ENCODE measurements at regions not wholly inside any gene's neighbourhood (a gene's known extent, or its start where the extent isn't known, plus 50 kb on each side); places are given as distances from the start of the nearest gene placed in this dataset.

DNA sequence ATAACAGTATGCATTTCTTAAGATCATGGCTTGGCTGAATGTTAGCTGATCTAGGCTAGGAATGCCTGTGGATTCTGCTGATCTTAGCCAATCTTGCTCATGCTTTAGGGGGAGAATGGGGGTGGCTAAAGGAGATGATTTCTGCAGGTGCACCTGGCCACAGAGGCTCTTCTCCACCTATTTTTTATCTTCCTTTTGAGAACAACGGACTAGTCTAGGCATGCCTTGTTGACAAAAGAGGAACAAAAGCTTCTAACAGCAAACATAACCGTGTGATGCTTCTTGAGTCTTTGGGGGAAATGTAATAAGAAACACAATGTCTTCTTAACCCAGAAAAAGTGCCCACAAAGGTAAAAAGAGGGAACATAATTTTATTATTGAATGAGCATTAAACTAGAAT, 743.5 kb downstream of the ARAP2 start:
- no peak for DNase-seq (ENCODE audit: low read depth)
- TF ChIP-seq, protein P1, sequence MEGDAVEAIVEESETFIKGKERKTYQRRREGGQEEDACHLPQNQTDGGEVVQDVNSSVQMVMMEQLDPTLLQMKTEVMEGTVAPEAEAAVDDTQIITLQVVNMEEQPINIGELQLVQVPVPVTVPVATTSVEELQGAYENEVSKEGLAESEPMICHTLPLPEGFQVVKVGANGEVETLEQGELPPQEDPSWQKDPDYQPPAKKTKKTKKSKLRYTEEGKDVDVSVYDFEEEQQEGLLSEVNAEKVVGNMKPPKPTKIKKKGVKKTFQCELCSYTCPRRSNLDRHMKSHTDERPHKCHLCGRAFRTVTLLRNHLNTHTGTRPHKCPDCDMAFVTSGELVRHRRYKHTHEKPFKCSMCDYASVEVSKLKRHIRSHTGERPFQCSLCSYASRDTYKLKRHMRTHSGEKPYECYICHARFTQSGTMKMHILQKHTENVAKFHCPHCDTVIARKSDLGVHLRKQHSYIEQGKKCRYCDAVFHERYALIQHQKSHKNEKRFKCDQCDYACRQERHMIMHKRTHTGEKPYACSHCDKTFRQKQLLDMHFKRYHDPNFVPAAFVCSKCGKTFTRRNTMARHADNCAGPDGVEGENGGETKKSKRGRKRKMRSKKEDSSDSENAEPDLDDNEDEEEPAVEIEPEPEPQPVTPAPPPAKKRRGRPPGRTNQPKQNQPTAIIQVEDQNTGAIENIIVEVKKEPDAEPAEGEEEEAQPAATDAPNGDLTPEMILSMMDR (conservative IDR thresholded peaks at IDR 0.05; ENCODE audit: low read depth, low read length), result no peak
- no peak overlapping the region for H3K4me3 ChIP-seq (ENCODE audit: low read depth, low read length)

DNA sequence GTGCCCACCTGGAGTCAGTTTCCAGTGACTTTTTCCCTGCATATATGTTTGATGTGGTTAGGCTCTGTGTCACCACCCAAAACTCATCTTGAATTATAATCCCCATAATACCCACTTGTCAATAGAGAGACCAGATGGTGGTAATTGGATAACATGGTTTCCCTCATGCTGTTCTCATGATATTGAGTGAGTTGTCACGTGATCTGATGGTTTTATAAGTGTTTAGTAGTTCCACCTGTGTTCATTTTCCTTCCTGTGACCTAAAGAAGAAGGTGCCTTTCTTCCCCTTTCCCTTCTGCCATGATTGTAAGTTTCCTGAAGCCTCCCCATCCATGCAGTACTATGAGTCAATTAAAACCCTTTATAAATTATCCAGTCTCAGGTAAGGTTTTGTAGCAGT, 740.9 kb downstream of the ARAP2 start:
- H3K4me3 ChIP-seq (ENCODE audit: low read depth, low read length), result no peak overlapping the region
- TF ChIP-seq, protein P1 (conservative IDR thresholded peaks at IDR 0.05; ENCODE audit: low read depth, low read length), result no peak
- no peak for DNase-seq (ENCODE audit: low read depth)

DNA sequence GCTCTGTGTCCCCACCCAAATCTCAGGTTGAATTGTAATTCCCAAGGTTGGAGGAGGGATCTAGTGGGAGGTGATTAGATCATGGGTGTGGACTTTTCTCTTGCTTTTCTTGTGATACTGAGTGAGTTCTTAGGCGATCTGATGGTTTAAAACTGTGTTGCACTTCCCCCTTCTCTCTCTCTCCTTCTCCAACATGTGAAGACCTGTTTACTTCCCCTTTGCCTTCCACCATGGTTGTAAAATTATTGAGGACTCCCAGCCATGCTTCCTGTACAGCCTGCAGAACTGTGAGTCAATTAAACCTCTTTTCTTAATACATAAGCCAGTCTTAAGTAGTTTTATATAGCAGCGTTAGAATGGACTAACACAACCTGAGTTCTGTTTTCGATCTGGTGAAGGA, 738.2 kb downstream of the ARAP2 start:
- TF ChIP-seq, protein P1 (conservative IDR thresholded peaks at IDR 0.05; ENCODE audit: low read depth, low read length), result no peak
- DNase-seq (ENCODE audit: low read depth), result no peak
- H3K4me3 ChIP-seq (ENCODE audit: low read depth, low read length), result no peak overlapping the region

DNA sequence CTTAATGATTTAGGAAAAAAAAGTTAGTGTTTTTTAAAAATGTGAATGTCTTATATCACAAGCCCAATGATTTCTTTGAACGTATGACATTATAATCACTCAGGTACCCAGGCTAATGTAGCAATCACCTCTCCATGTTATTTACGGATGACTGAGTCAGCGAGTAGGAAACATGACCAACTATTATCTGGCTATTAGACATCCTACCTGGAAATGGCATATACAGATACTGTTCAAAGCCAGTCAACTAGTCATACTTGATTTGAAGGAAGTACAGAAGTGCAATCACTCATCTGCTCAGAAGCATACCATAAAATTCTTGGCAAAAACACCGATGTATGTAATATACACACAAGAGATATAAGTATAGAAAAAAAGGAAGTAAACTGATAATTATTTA, 732.5 kb downstream of the ARAP2 start:
- TF ChIP-seq, protein P1 (conservative IDR thresholded peaks at IDR 0.05; ENCODE audit: low read depth, low read length), result no peak
- no peak overlapping the region for H3K4me3 ChIP-seq (ENCODE audit: low read depth, low read length)
- no peak for DNase-seq (ENCODE audit: low read depth)

DNA sequence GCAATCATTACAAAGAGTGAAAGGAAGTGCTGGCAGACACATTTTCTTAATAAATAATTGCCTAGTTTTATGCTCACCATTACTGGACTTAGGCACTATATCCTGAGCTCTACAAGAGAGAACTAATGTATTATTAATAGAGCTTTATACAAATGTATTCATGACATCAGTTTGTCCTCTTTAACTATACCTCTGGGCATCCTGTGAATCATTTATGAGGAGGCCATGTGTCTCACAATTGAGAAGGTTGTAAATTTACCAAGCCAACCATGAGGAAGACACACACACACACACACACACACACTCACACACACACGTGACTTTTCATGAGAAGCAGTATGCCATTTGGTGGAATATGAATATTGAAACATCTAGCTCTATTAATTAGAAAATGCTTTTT, 728.2 kb downstream of the ARAP2 start:
- H3K4me3 ChIP-seq (ENCODE audit: low read depth, low read length), result no peak overlapping the region
- TF ChIP-seq, protein P1 (conservative IDR thresholded peaks at IDR 0.05; ENCODE audit: low read depth, low read length), result no peak
- DNase-seq (ENCODE audit: low read depth), result peak; percentile 41

DNA sequence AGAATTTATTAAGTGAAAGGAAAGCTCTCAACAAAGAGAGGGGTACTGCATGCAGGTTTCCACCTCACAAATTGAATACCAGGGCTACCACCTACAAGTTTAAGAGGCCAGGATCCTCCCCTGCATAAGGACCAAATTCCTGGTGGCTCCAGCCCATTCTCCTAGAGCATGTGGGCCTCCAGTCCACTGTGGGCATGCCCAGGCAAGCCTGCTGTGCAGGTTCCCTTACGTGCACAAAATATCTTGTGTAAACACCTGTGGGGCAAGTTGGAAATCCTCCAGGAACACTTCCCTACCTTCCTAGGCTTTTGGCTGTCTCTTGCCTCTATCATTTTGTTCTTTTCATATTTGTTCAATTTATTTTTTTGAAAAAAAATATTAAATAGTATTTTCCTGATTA, 724.3 kb downstream of the ARAP2 start:
- TF ChIP-seq, protein P1 (conservative IDR thresholded peaks at IDR 0.05; ENCODE audit: low read depth, low read length), result no peak

DNA sequence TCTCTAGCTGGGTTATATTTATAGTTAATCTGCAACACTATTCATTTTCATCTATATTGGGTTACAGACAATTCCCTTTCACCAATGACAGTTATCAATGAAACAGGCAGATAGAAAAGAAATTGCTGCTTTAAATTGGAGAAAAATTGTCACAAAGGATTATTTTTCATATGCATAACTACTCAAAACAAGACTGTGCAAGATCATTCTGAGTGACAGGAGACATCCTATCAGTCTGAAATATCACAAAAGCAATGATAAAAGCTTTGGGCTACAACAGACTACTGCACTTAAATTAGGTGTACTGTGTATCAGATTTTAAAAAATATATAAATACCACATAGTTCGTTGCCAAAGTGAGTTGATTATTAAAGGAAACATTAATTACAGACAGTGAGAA, 722.6 kb downstream of the ARAP2 start:
- TF ChIP-seq, protein P1 (conservative IDR thresholded peaks at IDR 0.05; ENCODE audit: low read depth, low read length), result no peak
- no peak for DNase-seq (ENCODE audit: low read depth)
- H3K4me3 ChIP-seq (ENCODE audit: low read depth, low read length), result no peak overlapping the region

More for the DNA sequence above, 724.3 kb downstream of the ARAP2 start:
- no peak for DNase-seq (ENCODE audit: low read depth)
- H3K4me3 ChIP-seq (ENCODE audit: low read depth, low read length), result no peak overlapping the region
